SJSA1 (cell line): ENCODE measurements at regions not wholly inside any gene's neighbourhood (a gene's known extent, or its start where the extent isn't known, plus 50 kb on each side); places are given as distances from the start of the nearest gene placed in this dataset.

Experiments used
- DNase-seq, 2 experiments: peaks; one replicate each; pipeline ENCODE4 v3.0.0-alpha.2; 2015 to 2020; ENCODE audit warnings: low spot score in 2 of 2, low read depth in 1 of 2
- H3K27ac ChIP-seq: fragments of 250-450 bp; sonication (Bioruptor Pico); 2 replicates; pipeline ENCODE4 v1.5.1; 2020; ENCODE audit warnings: mild to moderate bottlenecking, moderate library complexity
- H3K27me3 ChIP-seq: fragments of 250-450 bp; sonication (Bioruptor Pico); replicated peaks from 2 replicates; pipeline ENCODE4 v1.5.1; 2020; ENCODE audit warnings: mild to moderate bottlenecking, moderate library complexity
- H3K36me3 ChIP-seq: fragments of 250-450 bp; sonication (Bioruptor Pico); 2 replicates; pipeline ENCODE4 v1.5.1; 2020; ENCODE audit warnings: mild to moderate bottlenecking
- H3K4me1 ChIP-seq: fragments of 250-450 bp; sonication (Bioruptor Pico); replicated peaks from 2 replicates; pipeline ENCODE4 v1.6.1; 2021; ENCODE audit warnings: mild to moderate bottlenecking
- H3K4me3 ChIP-seq: fragments of 250-450 bp; sonication (Bioruptor Pico); 2 replicates; pipeline ENCODE4 v1.5.1; 2020; ENCODE audit warnings: mild to moderate bottlenecking
- H3K9me3 ChIP-seq: fragments of 250-450 bp; sonication (Bioruptor Pico); replicated peaks from 2 replicates; pipeline ENCODE4 v1.5.1; 2020; ENCODE audit warnings: mild to moderate bottlenecking

DNA sequence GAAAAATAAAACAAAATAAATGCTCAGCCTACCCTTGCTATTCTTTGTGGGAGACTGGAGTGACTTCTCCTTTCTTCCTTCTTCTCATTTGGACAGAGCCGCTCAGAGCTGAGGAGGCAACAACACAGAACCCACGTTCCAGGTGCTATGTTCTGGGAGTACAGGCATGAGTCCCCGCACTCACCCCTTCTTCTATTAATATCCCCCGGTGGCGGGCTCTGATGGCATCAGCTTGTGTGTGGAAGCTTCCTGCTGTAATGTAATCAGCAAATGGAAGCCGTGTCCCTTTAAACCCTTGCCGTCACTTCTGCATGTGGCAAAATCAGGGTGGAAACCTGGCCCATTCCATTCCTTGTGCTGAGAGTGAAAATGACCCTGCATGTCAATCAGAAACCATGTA lies 116.9 kb upstream of the ADARB2 start:
- no peaks in the 10 kb centered on the region for H3K9me3 ChIP-seq
- H3K27me3 ChIP-seq: peaks cover 5% of the 10 kb centered on the region; the same call in 1 of the 2 replicates

DNA sequence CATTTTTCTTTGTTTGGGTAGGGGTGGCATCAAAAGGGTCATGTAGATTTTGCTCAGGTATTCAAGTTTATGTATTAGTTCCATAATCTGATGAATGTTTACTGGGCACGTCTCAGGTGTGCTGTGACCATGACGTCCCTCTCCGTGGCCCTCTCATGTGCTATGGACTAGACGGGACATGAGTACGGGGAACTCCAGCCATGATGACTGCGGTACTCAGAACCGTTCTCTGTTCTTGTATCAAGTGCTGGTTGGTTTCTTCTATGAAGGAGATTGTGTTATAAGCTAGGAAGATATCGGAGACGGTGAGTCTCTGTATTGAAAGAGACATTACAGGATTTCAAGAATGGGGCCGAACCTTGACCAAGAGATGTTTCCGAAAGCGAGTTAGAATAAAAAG lies 116.5 kb upstream of the ADARB2 start:
- no peak for DNase-seq
- no peaks in the 10 kb centered on the region for H3K36me3 ChIP-seq
- H3K4me1 ChIP-seq: no peaks in the 10 kb centered on the region
- peaks cover 5% of the 10 kb centered on the region; the same call in 1 of the 2 replicates for H3K27me3 ChIP-seq
- no peak overlapping the region for H3K27ac ChIP-seq
- H3K4me3 ChIP-seq: no peak overlapping the region
- H3K9me3 ChIP-seq: no peaks in the 10 kb centered on the region

More for the DNA sequence above, 116.9 kb upstream of the ADARB2 start:
- DNase-seq: no peak
- H3K36me3 ChIP-seq: no peaks in the 10 kb centered on the region
- no peak overlapping the region for H3K27ac ChIP-seq
- H3K4me1 ChIP-seq: no peaks in the 10 kb centered on the region
- H3K4me3 ChIP-seq: no peak overlapping the region

DNA sequence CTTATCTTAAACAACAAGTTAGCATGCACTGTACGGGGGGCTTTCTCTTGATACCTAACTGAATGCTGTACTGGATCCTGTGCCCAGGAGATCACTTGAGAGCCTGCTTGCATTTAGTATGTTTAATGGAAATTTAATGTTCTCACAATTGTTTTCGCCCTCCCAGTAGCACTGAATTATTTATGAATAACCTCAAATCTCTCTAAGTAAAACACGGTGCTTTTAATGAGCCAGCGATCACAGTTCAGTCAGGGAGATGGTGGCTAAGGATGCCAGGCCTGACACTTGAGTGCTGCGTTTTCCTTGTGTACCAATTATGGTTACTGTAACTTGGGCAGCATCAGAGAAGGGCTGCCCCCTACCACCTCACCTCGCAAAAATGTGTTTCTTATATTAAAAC lies 115.5 kb upstream of the ADARB2 start:
- H3K27me3 ChIP-seq: peaks cover 5% of the 10 kb centered on the region; the same call in 1 of the 2 replicates
- no peaks in the 10 kb centered on the region for H3K36me3 ChIP-seq

DNA sequence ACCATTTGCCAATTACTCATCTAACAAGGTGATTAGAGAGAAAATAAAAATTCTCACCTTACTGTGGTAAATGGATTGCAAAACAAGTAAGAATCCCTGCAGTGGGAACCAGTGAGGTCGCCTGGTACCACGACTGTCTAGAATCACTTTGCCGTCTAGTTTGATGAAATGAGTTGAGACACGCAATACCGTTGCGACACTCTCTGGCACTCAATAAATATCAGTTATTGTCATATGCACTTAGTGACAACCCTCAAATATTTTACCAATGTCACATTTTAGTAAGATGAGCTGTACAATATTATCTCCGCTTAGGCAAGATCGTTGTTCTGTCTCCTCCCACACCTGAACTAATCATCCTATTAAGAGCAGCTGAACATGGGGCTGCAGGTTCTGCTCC lies 114.4 kb upstream of the ADARB2 start:
- Histone ChIP-seq H3K4me1 (no peaks in the 10 kb centered on the region), H3K36me3 (no peaks in the 10 kb centered on the region), H3K27ac (no peak overlapping the region), H3K9me3 (no peaks in the 10 kb centered on the region), H3K27me3 (peaks cover 5% of the 10 kb centered on the region; the same call in 1 of the 2 replicates), H3K4me3 (no peak overlapping the region)
- DNase-seq: no peak

More for the DNA sequence above, 115.5 kb upstream of the ADARB2 start:
- no peak overlapping the region for H3K4me3 ChIP-seq
- H3K4me1 ChIP-seq: no peaks in the 10 kb centered on the region
- DNase-seq: no peak
- no peaks in the 10 kb centered on the region for H3K9me3 ChIP-seq
- no peak overlapping the region for H3K27ac ChIP-seq

DNA sequence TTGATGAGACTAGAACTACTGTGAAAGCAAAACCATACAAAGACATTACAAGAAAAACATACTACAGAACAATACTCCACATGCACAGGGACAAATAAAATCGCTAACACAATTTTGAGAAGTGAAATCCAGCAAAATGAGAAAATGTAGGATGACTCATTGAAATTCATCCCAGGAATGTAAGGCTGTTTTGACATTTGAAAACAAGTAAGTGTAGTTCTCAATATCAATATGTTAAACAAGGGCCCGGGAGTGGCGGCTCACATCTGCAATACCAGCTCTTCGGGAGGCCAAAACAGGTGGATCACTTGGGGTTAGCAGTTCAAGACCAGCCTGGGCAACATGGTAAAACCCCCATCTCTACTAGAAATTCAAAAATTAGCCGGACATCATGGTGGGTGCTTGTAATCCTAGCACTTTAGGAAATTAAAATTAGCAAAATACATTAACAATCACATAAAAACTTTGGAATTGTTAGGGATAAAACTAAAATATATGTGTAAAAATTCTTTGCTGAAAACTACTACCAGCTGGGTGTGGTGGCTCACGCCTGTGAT lies 113.7 kb upstream of the ADARB2 start:
- Histone ChIP-seq H3K4me1 (no peaks in the 10 kb centered on the region), H3K9me3 (no peaks in the 10 kb centered on the region), H3K36me3 (no peaks in the 10 kb centered on the region), H3K27ac (no peak overlapping the region), H3K4me3 (no peak overlapping the region), H3K27me3 (peaks cover 5% of the 10 kb centered on the region; the same call in 1 of the 2 replicates)
- no peak for DNase-seq

DNA sequence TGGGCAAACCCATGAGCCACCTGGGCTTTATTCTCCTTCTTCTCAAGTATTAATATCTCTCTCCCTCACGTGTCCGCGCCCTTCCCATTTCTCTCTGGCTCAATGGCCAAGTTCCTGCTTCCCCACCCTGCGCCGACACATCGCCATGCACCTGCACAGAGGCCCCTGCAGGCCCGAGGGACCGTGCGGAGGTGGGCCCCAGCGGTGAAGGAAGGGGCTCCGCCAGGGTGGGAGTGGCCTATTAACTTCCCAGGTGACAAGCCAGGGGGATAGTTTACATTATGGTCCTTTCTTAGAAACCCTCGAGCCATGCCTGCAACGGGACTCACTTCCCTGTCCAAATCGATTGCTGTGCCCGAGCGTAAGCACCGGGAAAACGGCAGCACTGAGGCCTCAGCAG lies 110.0 kb upstream of the ADARB2 start:
- no peak for DNase-seq
- Histone ChIP-seq H3K36me3 (no peaks in the 10 kb centered on the region), H3K27me3 (peaks cover 13% of the 10 kb centered on the region), H3K9me3 (no peaks in the 10 kb centered on the region), H3K4me1 (no peaks in the 10 kb centered on the region), H3K27ac (no peak overlapping the region), H3K4me3 (no peak overlapping the region)

DNA sequence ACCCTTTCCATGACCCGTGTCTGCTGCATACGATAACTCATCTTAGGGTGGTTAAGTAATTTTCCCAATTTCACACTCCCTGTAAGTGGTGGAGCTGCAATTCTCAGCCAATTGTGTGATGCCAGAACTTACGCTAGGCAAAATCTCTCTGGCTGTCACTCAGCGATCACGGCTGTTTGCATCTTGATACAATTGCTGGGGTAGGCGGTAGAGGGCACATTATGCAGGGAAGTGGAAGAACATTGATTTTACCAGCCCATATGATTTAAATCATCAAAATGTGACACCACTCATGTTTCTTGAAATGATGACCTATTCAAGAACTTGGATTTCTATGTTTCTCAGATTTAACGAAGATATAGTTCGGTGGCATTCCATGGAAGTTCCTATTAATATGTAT lies 108.7 kb upstream of the ADARB2 start:
- Histone ChIP-seq H3K36me3 (no peaks in the 10 kb centered on the region), H3K4me1 (no peaks in the 10 kb centered on the region), H3K27ac (no peak overlapping the region), H3K4me3 (no peak overlapping the region), H3K27me3 (peaks cover 13% of the 10 kb centered on the region), H3K9me3 (no peaks in the 10 kb centered on the region)
- no peak for DNase-seq

DNA sequence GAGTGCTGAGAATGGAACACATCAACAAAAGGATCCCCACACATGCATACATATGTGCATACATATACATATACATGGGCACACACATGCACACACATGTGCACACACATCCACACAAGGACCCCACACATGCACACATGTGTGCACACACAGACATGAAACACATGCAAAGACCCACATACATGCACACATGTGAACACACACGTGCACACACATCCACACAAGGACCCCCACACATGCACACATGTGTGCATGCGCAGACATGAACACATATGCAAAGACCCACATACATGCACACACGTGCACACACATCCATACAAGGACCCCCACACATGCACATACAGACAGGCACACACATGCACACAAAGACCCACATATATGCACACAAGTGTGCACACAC lies 104.4 kb upstream of the ADARB2 start:
- Histone ChIP-seq H3K27ac (no peak overlapping the region), H3K4me1 (no peaks in the 10 kb centered on the region), H3K36me3 (no peaks in the 10 kb centered on the region), H3K27me3 (peaks cover 13% of the 10 kb centered on the region), H3K9me3 (no peaks in the 10 kb centered on the region), H3K4me3 (no peak overlapping the region)
- no peak for DNase-seq

DNA sequence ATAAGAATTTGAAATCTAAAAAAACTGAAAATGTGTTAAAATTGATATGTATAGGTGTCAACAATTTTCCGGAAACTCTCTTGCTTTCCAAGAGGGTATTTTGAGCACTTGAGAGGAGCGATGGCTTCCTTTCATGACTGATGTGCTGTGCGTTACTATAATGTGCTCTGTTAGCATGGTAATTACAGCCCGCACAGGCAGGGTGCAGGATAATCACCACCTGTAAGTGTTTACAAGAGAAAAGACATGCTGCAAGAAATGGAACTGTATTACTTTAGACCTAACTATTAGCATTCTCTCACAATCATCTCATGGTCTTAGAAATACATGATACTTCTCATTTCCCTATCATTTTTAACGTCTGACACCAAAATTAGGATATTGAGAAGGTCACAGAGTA lies 92.4 kb upstream of the ADARB2 start:
- no peak overlapping the region for H3K4me3 ChIP-seq
- no peaks in the 10 kb centered on the region for H3K4me1 ChIP-seq
- H3K36me3 ChIP-seq: no peaks in the 10 kb centered on the region
- peaks cover 6% of the 10 kb centered on the region; the same call in 1 of the 2 replicates for H3K27me3 ChIP-seq
- H3K27ac ChIP-seq: no peak overlapping the region
- no peak for DNase-seq
- H3K9me3 ChIP-seq: no peaks in the 10 kb centered on the region

DNA sequence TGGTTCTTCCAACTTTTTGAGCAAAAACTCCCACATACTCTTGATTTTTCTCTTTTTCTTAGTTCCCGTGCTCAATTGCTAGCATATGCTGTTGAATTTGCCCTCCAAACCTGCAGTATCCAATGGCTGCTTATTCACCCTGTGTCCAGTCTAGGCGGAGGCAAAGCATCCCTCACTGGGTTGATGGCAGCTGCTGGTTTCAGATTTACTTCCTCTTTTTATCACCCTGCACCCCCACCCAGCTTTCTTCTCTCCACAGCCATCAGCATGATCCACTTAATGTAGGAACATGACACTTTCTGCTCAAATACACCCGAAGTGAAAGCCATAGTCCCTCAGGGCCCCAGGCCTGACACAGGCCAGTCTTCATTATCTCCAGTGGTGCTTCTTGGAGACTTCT lies 87.6 kb upstream of the ADARB2 start:
- Histone ChIP-seq H3K36me3 (no peaks in the 10 kb centered on the region), H3K27me3 (no peaks in the 10 kb centered on the region; the same call in 1 of the 2 replicates), H3K27ac (no peak overlapping the region), H3K4me1 (no peaks in the 10 kb centered on the region), H3K4me3 (no peak overlapping the region), H3K9me3 (no peaks in the 10 kb centered on the region)
- DNase-seq: no peak

DNA sequence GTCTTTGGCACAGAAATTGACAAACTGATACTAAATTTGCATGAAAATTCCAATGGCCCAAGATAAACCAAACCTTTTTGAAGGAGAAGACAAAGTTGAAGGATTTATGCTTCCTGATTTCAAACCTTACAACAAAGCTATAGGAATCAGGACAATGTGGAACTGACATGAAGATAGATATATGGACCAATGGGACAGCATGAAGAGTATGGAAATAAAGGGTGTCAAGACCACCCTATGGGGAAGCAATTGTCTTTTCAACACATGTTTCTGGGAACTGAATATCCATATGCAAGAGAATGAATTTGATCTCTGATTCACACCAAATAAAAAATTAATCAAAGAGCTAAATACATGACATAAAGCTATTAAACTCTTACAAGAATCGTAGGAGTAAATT lies 77.2 kb upstream of the ADARB2 start:
- H3K27ac ChIP-seq: no peak overlapping the region
- no peaks in the 10 kb centered on the region for H3K9me3 ChIP-seq
- DNase-seq: no peak
- no peak overlapping the region for H3K4me3 ChIP-seq
- no peaks in the 10 kb centered on the region for H3K4me1 ChIP-seq
- H3K27me3 ChIP-seq: no peaks in the 10 kb centered on the region
- H3K36me3 ChIP-seq: no peaks in the 10 kb centered on the region

DNA sequence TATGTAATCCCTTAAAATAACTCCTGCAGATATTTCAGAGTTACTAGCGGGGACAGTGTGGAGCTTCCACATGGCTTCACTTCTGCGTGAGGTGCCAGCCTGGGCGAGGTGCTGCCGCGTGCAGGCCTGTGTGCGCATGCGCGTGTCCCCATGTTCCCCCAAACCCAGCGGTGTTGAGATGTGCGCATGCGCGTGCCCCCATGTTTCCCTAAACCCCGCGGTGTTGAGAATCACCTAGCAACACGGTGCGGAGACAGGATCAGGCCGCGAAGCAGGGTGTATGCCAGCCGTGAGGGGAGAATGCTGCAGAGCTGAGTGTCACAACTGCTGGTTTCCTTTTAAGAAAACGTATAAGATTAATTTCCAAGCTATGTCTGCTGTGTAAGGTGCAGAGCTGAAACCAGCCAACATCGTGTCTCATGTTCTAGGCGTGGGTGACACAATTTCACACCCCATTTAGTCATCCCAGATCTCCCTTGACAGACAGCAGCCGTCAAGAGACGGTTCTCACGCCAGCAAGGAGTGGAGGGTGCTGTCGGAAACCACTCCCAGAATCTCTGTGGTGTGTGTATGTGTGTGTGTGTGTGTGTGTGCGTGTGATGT lies 71.9 kb upstream of the ADARB2 start:
- no peaks in the 10 kb centered on the region for H3K36me3 ChIP-seq
- DNase-seq: no peak
- H3K4me1 ChIP-seq: no peaks in the 10 kb centered on the region
- H3K27ac ChIP-seq: no peak overlapping the region
- 0 out of 2 replicates have a peak, but pooled peaks cover 4% of the 10 kb centered on the region for H3K27me3 ChIP-seq
- H3K4me3 ChIP-seq: no peak overlapping the region
- no peaks in the 10 kb centered on the region for H3K9me3 ChIP-seq

DNA sequence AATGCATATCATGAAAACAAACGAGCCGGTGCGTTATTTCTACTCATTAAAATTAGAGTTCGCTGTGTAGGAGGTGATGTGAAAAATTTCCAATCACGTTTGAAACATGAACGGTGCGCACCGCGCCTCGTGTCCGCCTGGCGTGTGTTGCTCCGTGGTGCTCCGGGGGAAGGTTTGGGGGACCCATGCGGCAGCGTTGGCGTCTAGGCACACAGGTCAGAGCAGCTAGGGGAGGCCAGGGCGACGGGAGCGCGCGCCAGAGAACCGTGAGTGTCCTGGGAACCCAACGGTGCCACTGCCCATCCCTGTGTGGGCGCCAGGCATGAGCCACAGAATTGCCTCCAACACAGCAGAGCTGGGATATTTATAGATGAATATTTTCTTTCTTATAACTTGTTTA lies 70.6 kb upstream of the ADARB2 start:
- no peak for DNase-seq
- Histone ChIP-seq H3K4me3 (no peak overlapping the region), H3K9me3 (no peaks in the 10 kb centered on the region), H3K4me1 (no peaks in the 10 kb centered on the region), H3K27ac (no peak overlapping the region), H3K27me3 (0 out of 2 replicates have a peak, but pooled peaks cover 4% of the 10 kb centered on the region), H3K36me3 (no peaks in the 10 kb centered on the region)

DNA sequence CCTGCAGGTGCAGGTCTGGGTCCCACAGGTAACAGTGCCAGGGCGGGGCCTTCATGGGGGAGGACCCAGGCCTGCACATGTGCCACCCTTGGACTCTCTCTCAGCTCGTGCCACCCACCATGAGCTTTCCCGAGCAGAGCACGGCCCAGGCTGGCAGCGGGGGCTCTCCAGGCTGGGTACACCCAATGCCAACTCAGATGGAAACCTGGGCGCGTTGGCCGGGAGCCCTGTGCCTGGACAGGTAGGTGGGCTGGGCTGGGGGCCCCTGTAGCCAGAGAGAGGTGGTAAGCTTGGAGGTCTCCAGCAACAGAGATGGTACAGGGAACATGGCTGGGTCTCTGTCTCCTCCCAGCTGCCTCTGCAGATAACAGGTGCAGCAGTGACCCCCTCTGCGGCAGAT lies 69.9 kb upstream of the ADARB2 start:
- no peak overlapping the region for H3K27ac ChIP-seq
- H3K27me3 ChIP-seq: 0 out of 2 replicates have a peak, but pooled peaks cover 4% of the 10 kb centered on the region
- no peaks in the 10 kb centered on the region for H3K9me3 ChIP-seq
- no peak for DNase-seq
- H3K4me3 ChIP-seq: no peak overlapping the region
- no peaks in the 10 kb centered on the region for H3K36me3 ChIP-seq
- no peaks in the 10 kb centered on the region for H3K4me1 ChIP-seq

DNA sequence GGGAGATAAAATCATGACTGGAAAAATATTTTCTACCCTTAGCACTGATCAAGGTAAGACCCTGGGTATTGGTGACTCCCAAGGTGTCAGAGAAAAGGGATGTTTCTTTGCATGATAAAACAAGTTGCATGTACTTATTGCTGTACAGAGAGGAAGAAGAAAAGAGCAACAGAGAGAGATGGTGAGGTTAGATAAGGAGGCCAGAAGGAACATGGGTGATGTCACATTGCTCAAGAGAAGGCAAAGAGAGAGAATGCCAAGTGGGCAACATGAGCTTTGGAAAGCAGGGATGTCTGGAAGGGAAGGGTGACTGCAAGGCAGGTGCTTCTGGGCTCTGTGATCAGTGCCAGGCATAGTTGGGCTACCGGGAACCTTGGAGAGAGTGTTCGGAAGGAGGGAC lies 65.1 kb upstream of the ADARB2 start:
- no peaks in the 10 kb centered on the region for H3K36me3 ChIP-seq
- no peaks in the 10 kb centered on the region for H3K4me1 ChIP-seq
- H3K27me3 ChIP-seq: no peaks in the 10 kb centered on the region
- DNase-seq: no peak
- H3K27ac ChIP-seq: no peak overlapping the region
- no peaks in the 10 kb centered on the region; the same call in 1 of the 2 replicates for H3K9me3 ChIP-seq
- H3K4me3 ChIP-seq: no peak overlapping the region
